SKM-1 (cell line): ENCODE measurements at regions not wholly inside any gene's neighbourhood (a gene's known extent, or its start where the extent isn't known, plus 50 kb on each side); places are given as distances from the start of the nearest gene placed in this dataset.
A peak's percentile ranks its signal among the peaks of the same experiment; 100 is the strongest.
"Not testable (repeated sequence)": the region's sequence is repeated elsewhere in the genome, so short reads cannot be mapped to it uniquely, and the experiment has no call there.

Source experiments
- DNase-seq: peaks from one replicate; lab custom pipeline; 2025; ENCODE audit not compliant: unreplicated experiment; lab: John Stamatoyannopoulos, UW

GRCh38 chr12:18008642-18009041 lies 81.4 kb downstream of the RERGL start:
- DNase-seq: no peak

- no peak for DNase-seq
Observed at GRCh38 chr12:17999174-17999801, 90.7 kb downstream of the RERGL start.

GRCh38 chr12:17992002-17992656 lies 97.9 kb downstream of the RERGL start:
- DNase-seq: peak; percentile 14

- DNase-seq: no peak
Observed at GRCh38 chr12:17982556-17982955, 107.4 kb downstream of the RERGL start.

GRCh38 chr12:17976202-17976601 lies 113.8 kb downstream of the RERGL start:
- DNase-seq: no peak

- DNase-seq: no peak
Observed at GRCh38 chr12:17975763-17976162, 114.2 kb downstream of the RERGL start.

GRCh38 chr12:17975239-17975638 lies 114.8 kb downstream of the RERGL start:
- DNase-seq: no peak

GRCh38 chr12:17971850-17972249 lies 118.1 kb downstream of the RERGL start:
- DNase-seq: no peak

GRCh38 chr12:17954788-17955187 lies 135.2 kb downstream of the RERGL start:
- no peak for DNase-seq

- DNase-seq: no peak
Observed at GRCh38 chr12:17950898-17951297, 139.1 kb downstream of the RERGL start.

- DNase-seq: no peak
Observed at GRCh38 chr12:17949558-17950141, 140.3 kb downstream of the RERGL start.

- DNase-seq: no peak
Observed at GRCh38 chr12:17928708-17929366, 161.2 kb downstream of the RERGL start.

- no peak for DNase-seq
Observed at GRCh38 chr12:17918013-17918412, 172.0 kb downstream of the RERGL start.

GRCh38 chr12:17884581-17884980 lies 205.4 kb downstream of the RERGL start:
- DNase-seq: no peak

GRCh38 chr12:17878714-17879113 lies 211.3 kb downstream of the RERGL start:
- no peak for DNase-seq

- no peak for DNase-seq
Observed at GRCh38 chr12:17875230-17875629, 214.8 kb downstream of the RERGL start.

- no peak for DNase-seq
Observed at GRCh38 chr12:17866802-17867201, 223.2 kb downstream of the RERGL start.

GRCh38 chr12:17855548-17855947 lies 234.4 kb downstream of the RERGL start:
- DNase-seq: not testable (repeated sequence)

GRCh38 chr12:17853054-17853453 lies 236.9 kb downstream of the RERGL start:
- DNase-seq: no peak

GRCh38 chr12:17841496-17841895 lies 248.5 kb downstream of the RERGL start:
- no peak for DNase-seq

GRCh38 chr12:17829813-17830212 lies 260.2 kb downstream of the RERGL start:
- no peak for DNase-seq

- no peak for DNase-seq
Observed at GRCh38 chr12:17818931-17819330, 271.1 kb downstream of the RERGL start.
